IMR-90 (cell line): ENCODE measurements at regions not wholly inside any gene's neighbourhood (a gene's known extent, or its start where the extent isn't known, plus 50 kb on each side); places are given as distances from the start of the nearest gene placed in this dataset.

ENCODE experiments used
- CTCF ChIP-seq: conservative IDR thresholded peaks from 2 replicates; pipeline ENCODE4 v1.5.1; 2012; ENCODE audit warnings: mild to moderate bottlenecking, low read depth, low read length, improper control_type of control experiment
- MAFK ChIP-seq: IDR thresholded peaks from 2 replicates; pipeline ENCODE4 v1.6.1; 2012; ENCODE audit warnings: low read depth, low read length, improper control_type of control experiment
- MAZ ChIP-seq: IDR thresholded peaks from 2 replicates; pipeline ENCODE4 v1.6.1; 2012; ENCODE audit warnings: low read depth, mild to moderate bottlenecking, low read length, improper control_type of control experiment, moderate library complexity, borderline replicate concordance
- POLR2A ChIP-seq: IDR thresholded peaks from 2 replicates; pipeline ENCODE4 v1.6.1; 2012; ENCODE audit warnings: mild to moderate bottlenecking, low read depth, low read length

GRCh38 chr2:7721413-7721995, 804.3 kb downstream of the RNF144A start:
- no peak for TF ChIP-seq CTCF
- TF ChIP-seq POLR2A: no peak
- TF ChIP-seq MAFK: no peak
- TF ChIP-seq MAZ: no peak
